B cell (primary cell): ENCODE measurements at regions not wholly inside any gene's neighbourhood (a gene's known extent, or its start where the extent isn't known, plus 50 kb on each side); places are given as distances from the start of the nearest gene placed in this dataset.

Source experiments
- CTCF ChIP-seq: fragments of 200-600 bp; IDR thresholded peaks from one replicate; pipeline ENCODE4 v1.8.0; 2022; ENCODE audit warnings: antibody characterized with exemption, mild to moderate bottlenecking
- EZH2 ChIP-seq: IDR thresholded peaks from 2 replicates; pipeline ENCODE4 v1.6.1; 2012; ENCODE audit warnings: borderline replicate concordance, low read depth, mild to moderate bottlenecking, moderate library complexity, low read length; ENCODE audit not compliant: insufficient read depth, poor library complexity, severe bottlenecking

DNA sequence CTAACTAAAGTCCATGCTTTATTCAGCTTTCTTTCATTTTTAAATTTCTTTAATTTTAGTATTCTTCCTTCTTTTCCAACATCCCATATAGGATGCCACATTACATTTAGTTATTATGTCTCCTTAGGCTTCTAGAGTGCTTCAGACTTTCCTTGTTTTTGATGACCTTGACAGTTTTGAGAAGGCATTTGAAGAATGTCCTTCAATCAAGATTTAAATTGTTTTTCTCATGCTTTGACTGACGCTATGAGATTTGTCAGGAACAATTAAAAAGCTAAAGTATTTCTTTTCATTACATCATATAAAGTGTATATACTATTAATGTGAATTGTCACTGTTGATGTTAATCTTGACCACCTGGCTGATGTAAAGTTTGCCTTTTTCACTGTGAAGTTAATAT is 173.7 kb upstream of the LYPLAL1 start:
- TF ChIP-seq CTCF (no peak), EZH2 (no peak)
